ENCODE measurements at regions not wholly inside any gene's neighbourhood (a gene's known extent, or its start where the extent isn't known, plus 50 kb on each side); places are given as distances from the start of the nearest gene placed in this dataset.

DNA sequence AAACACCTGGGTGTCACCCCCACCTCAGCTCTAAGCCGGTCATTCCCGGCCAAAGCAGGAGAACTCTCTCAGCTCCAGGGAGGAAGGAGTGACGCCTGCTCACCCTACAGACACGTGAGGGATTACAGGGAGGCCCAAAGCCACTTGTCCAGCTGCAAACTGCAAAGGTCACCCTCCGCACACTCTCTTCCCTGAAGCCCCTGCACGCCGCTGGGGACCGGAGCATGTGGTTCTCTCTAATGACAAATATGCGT, 108.0 kb upstream of the ID2 start:
- TF ChIP-seq POLR2A (IDR thresholded peaks at IDR 0.05; ENCODE audit: low read depth, low read length) = no peak
- no peak for TF ChIP-seq POU2F2 (IDR thresholded peaks at IDR 0.05; ENCODE audit: low read depth, low read length)
- no peak for TF ChIP-seq POLR2AphosphoS5 (IDR thresholded peaks at IDR 0.05; ENCODE audit: low read depth, low read length)
- TF ChIP-seq TAF1 (IDR thresholded peaks at IDR 0.05; ENCODE audit: low read depth, low read length) = no peak
- no peak for TF ChIP-seq SPI1 (IDR thresholded peaks at IDR 0.05; ENCODE audit: low read depth, low read length)

All from GM12891 (cell line).